MCF 10A (cell line): ENCODE measurements at regions not wholly inside any gene's neighbourhood (a gene's known extent, or its start where the extent isn't known, plus 50 kb on each side); places are given as distances from the start of the nearest gene placed in this dataset.

Experiments used
- BruUV-seq: library from RNA; stranded (reverse); fragments of 400-500 nt; replicated peaks from 2 replicates; lab custom pipeline; 2021; lab: Mats Ljungman, UMichigan
- CTCF ChIA-PET: fragments of 300-600 bp; sonication (Branson Sonifier 250); formaldehyde crosslinking; extraction: SDS; loops from one replicate; lab custom pipeline; 2021; ENCODE audit warnings: antibody characterized with exemption, inconsistent platforms; lab: Yijun Ruan, JAX
- POLR2A ChIA-PET: fragments of 300-600, 350-650 bp; sonication (Branson Sonifier 250); formaldehyde crosslinking; extraction: SDS; loops from one replicate; lab custom pipeline; 2020; ENCODE audit warnings: antibody characterized with exemption, inconsistent platforms; lab: Yijun Ruan, JAX
- DNase-seq: peaks from one replicate; pipeline ENCODE4 v3.0.0-alpha.2; 2018; ENCODE audit not compliant: unreplicated experiment
- H3K27ac Mint-ChIP-seq: one replicate; pipeline ENCODE4 v1.8.0; 2022; ENCODE audit warnings: mild to moderate bottlenecking, low read depth, mixed read lengths; ENCODE audit not compliant: unreplicated experiment
- H3K27me3 Mint-ChIP-seq: one replicate; pipeline ENCODE4 v1.8.0; 2022; ENCODE audit warnings: mixed read lengths; ENCODE audit not compliant: insufficient read depth, unreplicated experiment
- H3K36me3 Mint-ChIP-seq: one replicate; pipeline ENCODE4 v1.8.0; 2022; ENCODE audit warnings: mild to moderate bottlenecking, moderate library complexity, mixed read lengths; ENCODE audit not compliant: insufficient read depth, unreplicated experiment
- H3K4me1 Mint-ChIP-seq: one replicate; pipeline ENCODE4 v1.8.0; 2022; ENCODE audit warnings: mixed read lengths; ENCODE audit not compliant: insufficient read depth, unreplicated experiment
- H3K4me3 Mint-ChIP-seq: one replicate; pipeline ENCODE4 v1.8.0; 2022; ENCODE audit warnings: mild to moderate bottlenecking, moderate library complexity, mixed read lengths; ENCODE audit not compliant: unreplicated experiment
- H3K9me3 Mint-ChIP-seq: one replicate; pipeline ENCODE4 v1.8.0; 2022; ENCODE audit warnings: mixed read lengths; ENCODE audit not compliant: unreplicated experiment
- intact Hi-C: fragments of 100-400 bp; cut with micrococcal nuclease; formaldehyde crosslinking; loops from 2 replicates; pipeline ENCODE4 v1.14.1; 2022
- TF ChIP-seq, protein P1 (sequence below): fragments of 200-600 bp; IDR thresholded peaks from one replicate; pipeline ENCODE4 v1.8.0; 2022; ENCODE audit warnings: antibody characterized with exemption, mild to moderate bottlenecking; ENCODE audit not compliant: unreplicated experiment

- ChIA-PET POLR2A (interaction anchor here (0.8 to 1.6 kb wide), 6 partner anchors 14 to 418 kb away, joined by 3 to 7 read pairs (median 3); partner anchors contain the start of genes GPX8 and SNX18), CTCF (interaction anchor here (0.6 to 3.9 kb wide), 12 partner anchors 8 to 230 kb away, joined by 3 to 31 read pairs (median 4); partner anchors contain the start of gene SNX18)
- Mint-ChIP-seq H3K27ac (no peak overlapping the region), H3K4me1 (peaks cover 6% of the 10 kb centered on the region), H3K9me3 (no peaks in the 10 kb centered on the region), H3K27me3 (no peaks in the 10 kb centered on the region), H3K36me3 (no peaks in the 10 kb centered on the region), H3K4me3 (no peak overlapping the region)
- DNase-seq = no peak
- intact Hi-C loops = loop anchor here (1.0 to 10.0 kb wide), 2 partner anchors 103 to 224 kb away; partner anchors contain the start of gene SNX18
- TF ChIP-seq, protein P1, sequence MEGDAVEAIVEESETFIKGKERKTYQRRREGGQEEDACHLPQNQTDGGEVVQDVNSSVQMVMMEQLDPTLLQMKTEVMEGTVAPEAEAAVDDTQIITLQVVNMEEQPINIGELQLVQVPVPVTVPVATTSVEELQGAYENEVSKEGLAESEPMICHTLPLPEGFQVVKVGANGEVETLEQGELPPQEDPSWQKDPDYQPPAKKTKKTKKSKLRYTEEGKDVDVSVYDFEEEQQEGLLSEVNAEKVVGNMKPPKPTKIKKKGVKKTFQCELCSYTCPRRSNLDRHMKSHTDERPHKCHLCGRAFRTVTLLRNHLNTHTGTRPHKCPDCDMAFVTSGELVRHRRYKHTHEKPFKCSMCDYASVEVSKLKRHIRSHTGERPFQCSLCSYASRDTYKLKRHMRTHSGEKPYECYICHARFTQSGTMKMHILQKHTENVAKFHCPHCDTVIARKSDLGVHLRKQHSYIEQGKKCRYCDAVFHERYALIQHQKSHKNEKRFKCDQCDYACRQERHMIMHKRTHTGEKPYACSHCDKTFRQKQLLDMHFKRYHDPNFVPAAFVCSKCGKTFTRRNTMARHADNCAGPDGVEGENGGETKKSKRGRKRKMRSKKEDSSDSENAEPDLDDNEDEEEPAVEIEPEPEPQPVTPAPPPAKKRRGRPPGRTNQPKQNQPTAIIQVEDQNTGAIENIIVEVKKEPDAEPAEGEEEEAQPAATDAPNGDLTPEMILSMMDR = no peak
- no TSS peak for BruUV-seq
Observed at GRCh38 chr5:54741711-54742110, 224.2 kb downstream of the SNX18 start.

GRCh38 chr5:54740141-54740540 lies 222.6 kb downstream of the SNX18 start:
- intact Hi-C loops = loop anchor here (10.0 kb wide), 1 partner anchor 105 kb away; no protein-coding TSS in a partner anchor
- no TSS peak for BruUV-seq

GRCh38 chr5:54739371-54739770 lies 221.8 kb downstream of the SNX18 start:
- Mint-ChIP-seq H3K9me3 (no peaks in the 10 kb centered on the region), H3K4me3 (no peak overlapping the region), H3K27me3 (no peaks in the 10 kb centered on the region), H3K27ac (no peak overlapping the region), H3K36me3 (no peaks in the 10 kb centered on the region), H3K4me1 (peaks cover 6% of the 10 kb centered on the region)
- intact Hi-C loops = loop anchor here (5.0 kb wide), 1 partner anchor 97 kb away; no protein-coding TSS in a partner anchor
- TF ChIP-seq, protein P1 = no peak
- POLR2A ChIA-PET = no interaction called here
- no peak for DNase-seq
- no TSS peak for BruUV-seq
- CTCF ChIA-PET = no interaction called here

More at GRCh38 chr5:54740141-54740540, 222.6 kb downstream of the SNX18 start:
- no peak for DNase-seq
- TF ChIP-seq, protein P1 = no peak
- H3K27me3 Mint-ChIP-seq = no peaks in the 10 kb centered on the region
- H3K9me3 Mint-ChIP-seq = no peaks in the 10 kb centered on the region
- ChIA-PET CTCF (interaction anchor here (0.6 to 1.1 kb wide), 2 partner anchors 223 to 224 kb away, joined by 3 to 4 read pairs; no protein-coding TSS in a partner anchor), POLR2A (no interaction called here)
- peaks cover 6% of the 10 kb centered on the region for H3K4me1 Mint-ChIP-seq
- no peak overlapping the region for H3K4me3 Mint-ChIP-seq
- no peaks in the 10 kb centered on the region for H3K36me3 Mint-ChIP-seq
- no peak overlapping the region for H3K27ac Mint-ChIP-seq

GRCh38 chr5:54738973-54739367 lies 221.4 kb downstream of the SNX18 start:
- Mint-ChIP-seq H3K4me1 (peaks cover 6% of the 10 kb centered on the region), H3K27me3 (no peaks in the 10 kb centered on the region), H3K4me3 (no peak overlapping the region), H3K9me3 (no peaks in the 10 kb centered on the region), H3K27ac (no peak overlapping the region), H3K36me3 (no peaks in the 10 kb centered on the region)
- CTCF ChIA-PET = no interaction called here
- intact Hi-C loops = loop anchor here (5.0 kb wide), 1 partner anchor 97 kb away; no protein-coding TSS in a partner anchor
- BruUV-seq = no TSS peak
- TF ChIP-seq, protein P1 = no peak
- DNase-seq = no peak
- POLR2A ChIA-PET = no interaction called here
